CD4-positive, alpha-beta T cell treated with Interleukin-12 subunit alpha and Interleukin-12 subunit beta, for 1 hour (primary cell): ENCODE measurements at regions not wholly inside any gene's neighbourhood (a gene's known extent, or its start where the extent isn't known, plus 50 kb on each side); places are given as distances from the start of the nearest gene placed in this dataset.

Source experiments
- DNase-seq: peaks from one replicate; pipeline ENCODE4 v3.0.0-alpha.2; 2020

DNA sequence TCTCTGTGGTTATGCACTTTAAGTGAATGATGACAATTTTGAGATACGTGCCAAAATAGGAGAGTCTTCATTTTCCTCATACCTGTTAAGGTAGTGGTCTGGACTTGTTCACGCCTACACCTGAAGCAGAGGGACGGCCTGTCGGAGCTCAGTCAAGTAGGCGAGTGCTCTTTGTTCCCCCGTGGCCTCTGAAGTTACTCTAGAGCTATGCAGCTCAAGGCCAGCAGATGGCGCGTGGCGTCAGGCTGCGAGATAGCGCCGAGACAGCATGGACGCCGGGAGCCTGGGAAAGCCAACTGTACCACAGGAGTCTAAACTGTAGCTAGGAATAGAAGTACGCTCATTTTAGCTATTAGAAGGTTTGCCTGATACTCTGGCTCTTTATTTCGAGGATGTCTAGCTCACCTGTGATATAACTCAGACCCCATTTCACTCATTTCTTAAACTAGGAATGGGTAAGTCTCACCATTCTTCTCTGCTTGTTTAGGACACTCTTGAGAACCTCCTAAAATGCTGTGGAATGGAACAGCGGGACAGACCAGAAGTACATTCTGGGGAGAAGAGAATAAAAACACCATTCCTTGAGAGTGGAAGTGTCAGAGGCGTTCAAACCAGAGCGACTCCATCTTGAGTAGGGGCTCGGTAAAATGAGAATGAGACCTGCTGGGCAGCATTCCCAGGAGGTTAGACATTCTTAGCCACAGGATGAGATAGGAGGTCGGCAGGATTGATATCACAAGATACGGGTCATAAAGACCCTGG, 267.4 kb upstream of the HMGA2 start:
- peak; percentile 46 for DNase-seq

DNA sequence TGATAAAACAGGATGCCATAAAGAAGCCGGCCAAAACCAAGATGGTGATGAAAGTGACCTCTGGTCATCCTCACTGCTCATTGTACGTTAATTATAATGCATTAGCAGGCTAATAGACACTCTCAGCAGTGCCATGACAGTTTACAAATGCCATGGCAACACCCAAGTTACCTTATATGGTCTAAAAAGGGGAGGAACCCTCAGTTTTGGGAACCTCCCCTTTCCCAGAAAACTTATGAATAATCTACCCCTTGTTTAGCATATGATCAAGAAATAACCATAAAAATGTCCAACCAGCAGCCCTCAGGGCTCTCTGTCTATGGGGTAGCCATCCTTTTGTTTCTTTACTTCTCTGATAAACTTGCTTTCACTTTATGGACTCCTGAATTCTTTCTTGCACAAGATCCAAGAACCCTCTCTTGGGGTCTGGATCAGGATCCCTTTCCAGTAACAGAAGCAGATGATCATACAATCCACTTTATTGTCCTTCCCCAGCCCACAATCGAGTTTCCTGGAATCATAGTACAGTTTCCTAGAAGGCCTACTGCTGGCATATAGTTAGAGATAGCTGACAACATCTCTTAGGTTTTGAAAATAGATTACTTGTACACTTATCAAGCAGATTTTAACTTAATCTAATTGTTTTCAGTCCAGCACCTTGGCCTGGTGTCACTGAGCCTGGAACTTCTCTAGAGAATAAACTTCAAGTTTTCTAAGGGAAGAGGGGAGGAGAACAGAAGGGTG, 266.7 kb upstream of the HMGA2 start:
- no peak for DNase-seq

DNA sequence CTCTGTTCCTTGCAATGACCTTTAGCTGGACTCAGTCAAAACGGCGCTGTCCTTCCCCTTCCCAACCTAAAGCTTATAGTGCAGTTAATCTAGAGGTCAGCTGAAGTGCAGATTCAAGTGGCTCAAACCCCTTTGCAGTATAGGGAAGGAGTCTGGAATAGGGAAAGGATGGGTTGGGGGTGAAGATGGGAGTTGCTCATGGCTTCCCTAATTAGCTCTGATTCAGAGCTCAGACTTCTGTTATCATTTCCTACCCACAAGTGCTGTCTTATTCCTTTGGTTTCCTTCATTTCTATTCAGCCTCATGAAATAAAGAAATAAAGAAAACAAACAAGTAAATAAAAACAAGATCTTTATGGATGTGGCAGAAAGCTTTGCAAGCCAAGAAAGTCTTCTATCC, 264.0 kb upstream of the HMGA2 start:
- no peak for DNase-seq

DNA sequence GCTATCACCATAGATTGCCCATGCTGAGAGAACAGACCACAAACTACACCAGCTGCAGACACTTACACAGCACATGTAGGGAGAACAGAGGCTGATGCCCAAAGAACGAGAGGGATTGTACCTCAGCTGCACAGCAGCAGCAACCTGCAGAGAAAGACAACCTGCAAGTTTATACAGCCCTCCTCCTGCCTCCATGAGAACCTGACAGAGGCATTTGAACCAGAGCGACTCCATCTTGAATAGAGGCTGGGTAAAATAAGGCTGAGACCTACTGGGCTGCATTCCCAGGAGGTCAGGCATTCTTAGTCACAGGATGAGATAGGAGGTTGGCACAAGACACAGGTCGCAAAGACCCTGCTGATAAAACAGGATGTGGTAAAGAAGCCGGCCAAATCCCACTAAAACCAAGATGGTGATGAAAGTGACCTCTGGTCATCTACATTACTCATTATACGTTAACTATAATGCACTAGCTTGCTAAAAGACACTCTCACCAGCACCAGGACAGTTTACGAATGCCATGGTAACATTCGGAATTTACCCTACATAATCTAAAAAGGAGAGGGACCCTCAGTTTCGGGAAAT, 262.4 kb upstream of the HMGA2 start:
- no peak for DNase-seq

DNA sequence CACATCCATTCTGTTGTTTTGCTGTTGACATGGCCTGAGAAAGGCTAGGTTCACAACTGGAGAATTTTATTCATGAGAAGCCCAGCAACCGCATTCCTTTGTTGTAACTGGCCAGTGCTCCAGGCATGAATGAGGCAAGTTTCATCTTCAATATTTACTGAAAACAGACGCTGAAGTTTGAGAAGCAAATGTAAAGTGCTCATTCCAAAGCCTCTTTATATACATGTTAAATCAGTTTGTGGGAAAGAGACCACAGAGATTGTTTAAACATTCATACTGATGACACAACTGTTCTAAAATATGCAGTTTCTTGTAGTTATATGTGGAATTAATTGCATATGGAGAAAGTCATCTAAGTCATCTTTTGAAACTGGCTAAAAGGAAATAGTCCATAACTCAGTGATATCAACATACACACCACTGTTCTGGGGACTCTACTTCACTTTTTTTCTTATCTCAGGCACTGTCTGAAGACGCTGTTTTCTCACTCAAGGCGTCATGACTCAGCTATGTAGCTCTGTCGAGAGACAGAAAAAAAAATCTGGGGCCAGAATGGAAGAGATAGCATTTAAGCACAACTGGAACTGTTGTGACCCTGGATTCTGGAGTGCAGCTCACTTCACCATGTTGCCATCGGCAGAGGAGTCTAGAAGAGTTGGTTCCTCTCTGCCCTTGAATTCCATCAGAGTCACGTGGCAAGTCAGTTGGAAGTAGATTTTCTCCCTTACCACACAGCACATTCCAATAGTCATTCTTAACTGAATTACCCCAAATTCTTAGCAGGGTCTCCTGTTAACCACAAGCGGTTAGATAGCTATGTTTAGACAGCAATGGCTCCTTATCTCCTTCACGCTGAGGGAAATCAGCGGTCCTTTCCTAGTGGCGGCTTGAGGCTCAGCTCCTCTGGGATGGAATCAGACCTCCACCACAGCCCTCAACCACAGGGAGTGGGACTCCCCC, 258.4 kb upstream of the HMGA2 start:
- DNase-seq: no peak

DNA sequence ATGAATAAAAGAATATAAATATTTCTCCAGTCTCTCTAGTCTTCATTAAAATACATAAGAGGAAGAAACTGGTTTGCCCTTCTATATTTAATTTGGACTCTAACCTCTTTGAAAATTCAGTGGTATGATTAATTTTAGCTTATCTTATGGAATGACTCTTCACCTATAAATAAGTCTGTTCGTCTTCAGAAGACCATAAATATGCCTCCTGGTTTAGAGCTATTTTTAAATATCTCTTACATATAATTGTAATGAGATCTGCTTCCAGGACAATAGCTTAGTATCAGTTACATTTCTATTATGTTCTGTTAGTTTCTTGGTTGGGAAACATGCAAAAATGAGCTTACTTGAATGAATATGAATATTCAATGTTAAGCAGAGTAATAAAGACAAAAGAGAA, 257.5 kb upstream of the HMGA2 start:
- no peak for DNase-seq

DNA sequence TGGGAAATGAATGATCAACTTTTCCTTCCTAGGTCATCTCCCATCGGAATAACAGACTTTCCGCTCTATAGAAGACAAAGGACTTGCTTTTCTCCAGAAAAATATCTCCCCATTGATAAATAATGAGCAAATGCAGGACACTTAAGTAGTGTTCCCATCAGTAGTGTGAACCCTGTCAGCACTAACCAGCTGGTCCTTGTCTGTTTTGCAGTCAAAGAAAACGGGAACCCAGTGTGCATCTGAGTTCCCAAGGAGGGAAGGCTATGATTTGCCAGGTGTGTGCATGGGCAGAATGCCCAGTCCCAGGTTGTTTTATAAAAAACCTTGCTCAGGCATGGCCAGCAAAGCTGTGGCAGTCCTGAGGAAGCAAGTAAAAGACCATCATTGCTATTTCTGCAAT, 256.5 kb upstream of the HMGA2 start:
- no peak for DNase-seq

DNA sequence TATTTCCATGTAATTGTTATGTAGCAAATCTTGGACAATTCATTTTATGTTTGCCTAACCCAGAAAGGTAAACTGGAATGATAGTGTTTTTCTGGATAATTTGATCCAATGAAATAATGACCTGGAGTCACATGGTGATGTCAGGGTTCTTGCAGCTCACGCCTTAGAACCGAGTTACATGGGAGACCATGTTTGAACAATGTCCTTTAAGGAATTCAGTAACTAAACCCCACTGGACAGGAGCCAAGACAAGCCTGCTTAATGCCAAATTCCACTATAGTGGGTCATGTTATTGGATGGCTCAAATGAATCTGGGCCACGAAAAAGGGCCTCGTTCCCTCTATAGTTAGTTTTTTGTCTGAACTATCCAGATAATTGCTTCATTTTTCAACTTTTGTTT, 255.8 kb upstream of the HMGA2 start:
- no peak for DNase-seq

DNA sequence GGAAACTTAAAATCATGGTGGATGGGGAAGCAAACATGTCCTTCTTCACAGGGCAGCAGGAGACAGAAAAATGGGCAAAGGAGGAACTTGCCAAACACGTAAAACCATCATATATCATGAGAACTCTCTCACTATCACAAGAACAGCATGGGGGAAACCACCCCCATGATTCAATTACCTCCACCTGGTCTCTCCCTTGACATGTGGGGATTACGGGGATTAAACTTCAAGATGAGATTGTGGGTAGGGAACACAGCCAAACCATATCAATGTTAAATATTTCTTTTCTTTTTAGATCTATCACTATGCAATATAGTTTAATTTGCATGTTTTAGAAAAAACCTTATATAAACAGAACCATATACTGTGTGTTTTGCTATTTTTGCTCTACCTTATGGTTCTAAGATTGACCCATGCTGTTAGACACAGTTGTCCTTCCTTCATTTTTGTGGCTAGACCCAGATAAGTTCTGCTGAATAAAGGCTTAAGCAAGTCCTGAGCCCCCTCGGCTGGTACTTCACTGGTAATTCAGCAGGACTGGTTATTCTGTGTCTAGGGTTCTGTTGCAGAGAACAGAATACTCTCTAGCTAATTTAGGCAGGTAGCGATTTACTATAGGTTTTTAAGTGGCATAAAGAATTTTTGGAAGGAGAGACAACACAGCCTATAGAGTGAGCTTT, 253.7 kb upstream of the HMGA2 start:
- DNase-seq: no peak

DNA sequence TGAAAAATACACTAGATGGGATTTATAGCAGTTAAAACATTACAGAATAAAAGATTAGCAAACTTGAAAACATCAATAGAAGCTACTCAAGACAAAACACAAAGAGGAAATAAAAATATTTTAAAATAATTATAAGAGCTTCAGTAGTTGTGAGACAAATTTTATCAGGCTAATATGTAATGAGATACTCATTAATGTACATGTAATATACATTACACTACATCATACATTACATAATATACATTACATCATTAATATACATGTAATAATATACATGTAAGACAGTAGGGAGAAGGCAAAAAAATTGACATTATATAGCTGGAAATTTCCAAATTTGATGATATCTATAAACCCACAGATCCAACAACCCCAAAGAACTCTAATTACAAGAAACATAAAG, 249.4 kb upstream of the HMGA2 start:
- no peak for DNase-seq

DNA sequence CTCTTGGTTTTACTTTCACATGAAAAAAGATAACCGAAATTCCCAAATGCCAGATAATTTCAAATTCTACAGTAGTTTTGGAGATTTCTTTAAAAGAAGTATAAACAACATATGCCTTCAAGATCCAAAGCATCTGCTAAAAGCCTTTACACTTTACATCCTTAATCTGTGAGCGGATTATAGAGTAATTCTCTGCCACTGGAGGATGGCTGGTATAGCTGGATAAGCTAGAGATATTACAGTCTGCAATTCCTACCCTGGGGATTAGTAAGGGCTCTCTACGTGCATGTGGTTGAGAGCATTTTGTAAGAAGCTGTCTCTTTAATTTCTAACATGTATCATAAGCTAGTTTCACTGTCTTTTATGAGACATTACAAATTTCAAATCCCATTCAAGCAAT, 240.3 kb upstream of the HMGA2 start:
- DNase-seq: no peak

DNA sequence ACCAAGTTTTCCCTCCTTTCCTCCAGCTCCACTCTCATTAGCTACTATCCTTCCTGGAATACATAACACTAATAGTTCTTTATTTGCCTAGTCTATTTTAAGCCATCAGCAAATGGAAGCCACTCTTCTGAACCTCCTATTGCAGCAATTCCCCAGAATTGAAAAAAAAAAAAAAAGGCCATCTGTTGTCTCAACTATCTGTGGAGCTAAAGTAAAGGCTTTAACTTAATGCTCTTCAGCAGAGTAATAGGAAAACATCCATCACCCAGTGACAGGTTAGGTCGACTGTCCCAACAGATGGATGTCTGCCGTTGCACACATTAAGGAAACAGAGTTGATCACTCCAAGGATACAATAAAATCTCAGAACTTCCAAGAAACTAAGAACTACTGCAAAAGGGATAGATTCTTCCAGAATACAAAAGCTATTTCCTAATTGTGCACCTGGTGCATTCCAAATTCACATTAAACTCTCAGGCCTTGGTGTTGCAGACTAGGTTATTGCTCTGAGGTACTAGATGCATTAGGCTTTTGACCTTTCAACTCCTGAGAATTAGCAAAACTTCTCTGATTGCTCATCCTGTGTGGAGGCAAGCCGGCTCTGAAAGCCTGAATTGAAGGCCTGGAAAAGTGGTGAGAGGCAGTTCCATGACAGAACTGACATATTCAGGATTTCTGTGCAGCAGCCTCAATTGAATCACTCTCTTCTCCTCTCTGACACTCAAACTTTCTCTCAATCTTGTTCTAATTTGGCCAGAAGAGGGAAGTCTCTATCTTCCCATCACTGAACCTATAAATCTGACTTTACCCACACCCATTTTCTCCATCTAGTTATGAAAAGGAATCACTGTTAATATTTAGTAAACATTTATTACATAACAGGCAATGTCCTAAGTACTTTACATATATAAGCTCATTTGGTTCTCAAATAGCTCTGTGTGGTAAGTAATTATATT, 238.4 kb upstream of the HMGA2 start:
- DNase-seq: no peak

DNA sequence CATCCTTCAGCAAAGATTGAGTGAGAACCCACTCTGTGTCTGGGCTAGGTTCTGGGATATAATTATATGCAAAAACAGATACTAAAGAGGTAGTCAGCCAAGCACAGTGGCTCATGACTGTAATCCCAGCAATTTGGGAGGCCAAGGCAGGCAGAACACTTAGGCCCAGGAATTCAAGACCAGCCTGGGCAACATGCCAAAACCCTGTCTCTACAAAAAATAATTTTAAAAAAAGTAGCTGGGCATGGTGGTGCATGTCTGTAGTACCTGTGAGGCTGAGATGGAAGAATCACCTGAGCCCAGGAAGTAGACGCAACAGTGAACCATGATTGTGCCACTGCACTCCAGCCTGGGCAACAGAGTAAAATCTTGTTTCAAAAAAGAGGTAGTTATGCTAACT, 237.5 kb upstream of the HMGA2 start:
- no peak for DNase-seq

DNA sequence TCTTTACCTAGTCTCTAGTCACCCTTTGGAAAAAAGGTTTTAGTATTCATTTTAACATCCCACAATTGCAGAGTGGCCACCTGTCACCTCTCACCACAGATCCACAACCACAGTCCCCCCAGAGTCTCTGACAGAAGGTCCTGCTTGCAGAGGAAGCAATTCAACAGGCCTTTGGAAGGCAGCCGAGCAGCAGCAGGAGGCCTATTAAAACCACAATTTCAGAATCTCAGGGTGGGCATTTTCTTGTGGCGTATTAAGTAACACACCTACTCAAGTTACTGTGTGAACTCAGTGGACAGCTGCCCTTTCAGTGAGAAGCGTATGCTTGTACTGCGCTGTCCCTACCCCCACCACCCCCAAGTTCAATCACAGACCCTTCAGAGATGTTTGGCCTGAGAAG, 234.0 kb upstream of the HMGA2 start:
- no peak for DNase-seq

DNA sequence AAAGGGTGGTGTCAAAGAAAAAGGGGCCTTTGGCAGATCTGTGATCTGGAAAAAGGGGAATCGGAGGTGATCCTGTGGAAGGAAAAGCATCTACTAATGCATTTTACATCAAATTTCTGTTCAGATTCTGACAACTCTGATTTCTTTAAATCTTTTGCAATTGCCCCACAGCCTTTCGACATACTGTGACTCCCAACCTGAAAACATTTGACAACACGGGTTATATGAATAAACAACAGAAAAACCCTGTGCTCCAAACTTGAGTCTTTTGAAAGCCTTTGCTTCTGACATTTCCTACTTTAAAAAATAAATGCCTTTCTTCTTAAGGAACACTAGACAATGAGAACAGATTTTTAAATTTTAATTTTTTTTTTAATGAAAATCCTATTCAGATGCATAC, 231.9 kb upstream of the HMGA2 start:
- DNase-seq: no peak

DNA sequence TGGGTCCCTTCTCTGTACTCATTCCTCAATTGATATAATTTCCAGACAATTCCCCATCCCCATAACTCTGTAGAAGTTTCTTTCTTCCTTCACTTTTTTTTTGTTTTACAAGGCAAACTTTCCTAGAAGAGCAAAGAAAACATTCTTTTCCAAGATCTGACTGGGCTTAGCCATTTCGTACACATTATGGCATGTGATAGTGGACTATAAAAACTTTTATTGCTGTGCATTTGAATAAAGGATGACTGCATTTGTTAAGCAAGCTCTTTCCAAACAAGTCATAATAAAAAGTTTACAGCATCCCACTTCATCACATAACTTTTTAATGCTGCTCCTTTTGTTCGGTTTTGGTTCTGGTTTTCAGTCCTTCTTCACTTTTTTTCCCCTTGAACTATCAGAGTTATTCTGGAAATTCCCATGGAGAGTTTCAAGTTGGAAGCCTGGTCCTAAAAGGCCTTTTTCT, 231.0 kb upstream of the HMGA2 start:
- DNase-seq: no peak

DNA sequence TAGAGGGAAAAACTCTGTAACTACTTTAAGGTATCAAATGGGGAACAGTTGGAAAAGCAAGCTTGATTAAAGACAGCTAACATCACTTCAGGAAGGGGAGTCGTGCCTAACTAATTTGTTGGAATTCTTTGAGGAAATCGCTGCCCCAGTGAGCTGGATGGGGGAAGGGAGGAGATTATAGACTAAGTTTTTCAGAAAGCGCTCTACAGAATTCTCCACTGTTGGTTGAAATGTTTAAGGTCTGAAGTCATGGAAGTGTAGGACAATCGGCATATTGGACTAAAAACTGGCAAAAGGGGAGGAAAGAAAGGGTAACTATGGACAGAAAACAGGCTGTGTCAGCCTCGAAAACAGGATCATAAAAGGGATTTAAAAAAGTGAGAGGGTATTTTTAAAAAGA, 229.9 kb upstream of the HMGA2 start:
- DNase-seq: no peak

DNA sequence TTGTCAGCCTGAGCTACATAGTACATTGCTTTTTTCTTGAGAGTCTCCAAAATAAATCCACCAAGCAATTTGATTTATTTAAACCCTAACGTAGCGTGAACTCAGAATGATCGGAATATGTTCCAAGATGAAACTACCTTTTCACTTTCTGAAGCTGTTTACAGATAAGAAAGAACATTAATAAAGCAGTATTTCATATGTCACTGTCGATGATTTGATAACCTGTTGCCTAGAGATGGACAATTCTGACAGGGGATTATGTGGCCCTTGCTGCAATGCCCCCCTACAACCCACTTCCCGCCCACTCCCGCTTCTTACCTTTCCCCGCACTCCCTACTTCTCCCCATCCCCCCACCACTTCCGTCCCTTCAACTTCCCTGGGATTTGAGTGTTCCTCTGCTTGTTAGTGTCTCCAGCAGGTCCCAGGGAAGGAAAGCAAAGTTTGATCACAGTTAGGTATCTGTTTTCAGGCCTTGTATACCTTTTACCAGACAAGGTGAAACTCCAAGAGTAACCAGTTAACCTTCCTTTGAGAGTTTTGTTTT, 229.2 kb upstream of the HMGA2 start:
- no peak for DNase-seq

DNA sequence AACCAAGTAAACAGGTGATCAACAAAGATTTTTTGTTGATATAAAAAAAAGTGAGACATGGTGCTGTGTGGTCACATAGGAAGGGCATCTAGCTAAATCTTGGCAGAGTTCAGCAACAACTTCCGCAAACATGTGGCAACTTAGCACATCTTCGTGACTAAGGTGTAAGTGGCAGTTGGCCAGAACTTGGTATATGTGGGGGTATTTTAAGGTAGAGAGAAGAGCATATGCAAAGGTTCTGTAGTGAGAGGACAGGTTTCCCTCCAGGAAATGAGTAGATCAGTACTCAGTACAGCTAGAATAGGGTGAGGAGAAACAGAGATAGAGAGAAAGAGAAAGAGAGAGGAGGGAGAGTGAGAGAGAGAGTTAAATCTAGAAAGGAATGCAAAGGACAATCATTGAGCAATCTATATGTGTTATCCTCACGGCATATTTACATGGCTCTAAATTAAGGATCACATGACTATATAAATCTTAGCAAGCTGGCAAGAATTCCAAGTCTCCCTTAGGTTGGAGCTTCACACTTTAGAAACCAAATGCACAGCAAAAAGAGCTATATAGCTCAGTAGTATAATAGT, 227.7 kb upstream of the HMGA2 start:
- no peak for DNase-seq

DNA sequence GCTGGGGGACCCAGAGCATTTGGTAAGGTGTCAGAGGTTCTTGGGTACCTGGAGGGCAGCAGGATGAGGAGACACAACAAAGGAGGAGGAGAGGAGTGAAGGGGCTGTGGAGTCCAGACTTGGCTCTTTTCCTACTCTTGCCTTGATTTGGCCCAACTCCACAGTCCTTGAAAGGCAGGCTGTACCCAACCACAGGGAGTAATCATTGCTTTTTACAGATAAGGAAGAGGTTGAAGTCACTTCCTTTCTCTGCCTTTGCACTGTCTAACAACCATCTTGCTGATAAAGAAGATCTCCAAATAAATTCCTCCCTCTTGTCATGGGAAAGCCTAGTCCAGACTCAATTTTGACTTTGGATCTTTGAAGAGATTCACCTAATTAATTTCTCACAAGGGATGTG, 226.8 kb upstream of the HMGA2 start:
- DNase-seq: no peak

DNA sequence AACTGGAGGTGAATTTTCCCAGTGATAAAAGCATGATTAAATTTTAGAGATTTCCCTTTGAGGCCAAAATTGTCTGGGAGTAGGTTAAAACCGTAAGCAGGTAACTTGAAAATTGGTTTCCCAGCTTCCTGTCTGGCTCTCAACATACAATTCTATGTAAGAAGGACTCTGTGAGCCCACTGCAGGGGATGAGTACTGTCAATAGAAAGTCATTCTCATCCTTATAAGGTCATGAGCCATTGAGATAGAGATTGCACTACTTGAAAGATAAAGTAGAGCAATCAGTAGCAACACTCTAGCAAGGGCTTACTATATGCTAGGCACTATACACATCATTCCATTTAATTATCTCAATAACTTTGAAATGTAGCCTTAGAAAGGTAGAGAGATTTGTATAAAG, 225.6 kb upstream of the HMGA2 start:
- no peak for DNase-seq
